Neuronal stem cell (in vitro differentiated cells): ENCODE measurements at regions not wholly inside any gene's neighbourhood (a gene's known extent, or its start where the extent isn't known, plus 50 kb on each side); places are given as distances from the start of the nearest gene placed in this dataset.
"Not testable (repeated sequence)": the region's sequence is repeated elsewhere in the genome, so short reads cannot be mapped to it uniquely, and the experiment has no call there.

Source experiments
- DNase-seq: peaks from one replicate; pipeline ENCODE4 v3.0.0-alpha.2; 2013; ENCODE audit warnings: low spot score
- H2AFZ ChIP-seq: one replicate; pipeline ENCODE4 v1.6.1; 2013; ENCODE audit warnings: mild to moderate bottlenecking, low read length, inconsistent platforms
- H2AK5ac ChIP-seq: 2 replicates; pipeline ENCODE4 v1.6.1; 2013; ENCODE audit warnings: low read depth, mild to moderate bottlenecking, inconsistent platforms, low read length, moderate library complexity, mixed read lengths
- H2BK120ac ChIP-seq: 2 replicates; pipeline ENCODE4 v1.6.1; 2013; ENCODE audit warnings: low read depth, mild to moderate bottlenecking, inconsistent platforms, low read length, moderate library complexity, mixed read lengths
- H2BK12ac ChIP-seq: one replicate; pipeline ENCODE4 v1.6.1; 2013; ENCODE audit warnings: low read length, inconsistent platforms
- H2BK15ac ChIP-seq: 2 replicates; pipeline ENCODE4 v1.6.1; 2013; ENCODE audit warnings: mild to moderate bottlenecking, low read length, inconsistent platforms, mixed read lengths
- H2BK5ac ChIP-seq: one replicate; pipeline ENCODE4 v1.6.1; 2013; ENCODE audit warnings: inconsistent platforms, mild to moderate bottlenecking, low read length, moderate library complexity
- H3K14ac ChIP-seq: one replicate; pipeline ENCODE4 v1.6.1; 2013; ENCODE audit warnings: low read length, inconsistent platforms
- H3K18ac ChIP-seq: 2 replicates; pipeline ENCODE4 v1.6.1; 2013; ENCODE audit warnings: low read length, inconsistent platforms
- H3K23ac ChIP-seq: 2 replicates; pipeline ENCODE4 v1.6.1; 2013; ENCODE audit warnings: low read depth, mild to moderate bottlenecking, mixed read lengths, low read length, inconsistent platforms; ENCODE audit not compliant: poor library complexity
- H3K27ac ChIP-seq: replicated peaks from 3 replicates; pipeline ENCODE4 v1.5.1; 2013; ENCODE audit warnings: low read length, inconsistent platforms
- H3K27me3 ChIP-seq, 3 experiments: 2 replicates each; pipeline ENCODE4 v1.6.1; 2013; ENCODE audit warnings: low read length in 3 of 3, mild to moderate bottlenecking in 2 of 3, inconsistent platforms in 1 of 3, low read depth in 1 of 3, mixed read lengths in 1 of 3, moderate library complexity in 1 of 3; ENCODE audit not compliant: control insufficient read depth in 3 of 3, insufficient read depth in 3 of 3
- H3K36me3 ChIP-seq, 2 donors: replicated peaks in 1 of 2; 2 replicates each; pipeline ENCODE4 v1.6.1; 2013; ENCODE audit warnings: low read length in 2 of 2; ENCODE audit not compliant: control insufficient read depth in 2 of 2, insufficient read depth in 2 of 2
- H3K4ac ChIP-seq: 2 replicates; pipeline ENCODE4 v1.6.1; 2013; ENCODE audit warnings: inconsistent platforms, mild to moderate bottlenecking, low read length, moderate library complexity
- H3K4me1 ChIP-seq, 2 donors: 1 replicate in 1 of 2; 2 replicates in 1 of 2; pipeline ENCODE4 v1.6.1; 2013; ENCODE audit warnings: low read length in 2 of 2, low read depth in 1 of 2; ENCODE audit not compliant: control insufficient read depth in 2 of 2, insufficient read depth in 1 of 2
- H3K4me2 ChIP-seq: one replicate; pipeline ENCODE4 v1.6.1; 2013; ENCODE audit warnings: mild to moderate bottlenecking, low read length, inconsistent platforms; ENCODE audit not compliant: insufficient read depth, poor library complexity, severe bottlenecking
- H3K4me3 ChIP-seq, 2 donors: 2 replicates each; pipeline ENCODE4 v1.5.1; 2013; ENCODE audit warnings: low read length in 2 of 2, mild to moderate bottlenecking in 2 of 2, inconsistent platforms in 1 of 2, moderate library complexity in 1 of 2
- H3K79me1 ChIP-seq: one replicate; pipeline ENCODE4 v1.6.1; 2013; ENCODE audit warnings: low read depth, mild to moderate bottlenecking, inconsistent platforms, low read length, moderate library complexity
- H3K9ac ChIP-seq: one replicate; pipeline ENCODE4 v1.6.1; 2013; ENCODE audit warnings: mild to moderate bottlenecking, low read depth, low read length, inconsistent platforms; ENCODE audit not compliant: poor library complexity
- H3K9me3 ChIP-seq, 2 donors: replicated peaks in 1 of 2; 2 replicates each; pipeline versions ENCODE3 to v1.6.1; 2013; ENCODE audit warnings: low read length in 2 of 2, mild to moderate bottlenecking in 2 of 2, inconsistent platforms in 1 of 2, low read depth in 1 of 2, mixed read lengths in 1 of 2, moderate library complexity in 1 of 2; ENCODE audit not compliant: control insufficient read depth in 2 of 2, insufficient read depth in 1 of 2
- H4K8ac ChIP-seq: one replicate; pipeline ENCODE4 v1.6.1; 2013; ENCODE audit warnings: low read depth, mild to moderate bottlenecking, inconsistent platforms, low read length, moderate library complexity
- H4K91ac ChIP-seq: one replicate; pipeline ENCODE4 v1.6.1; 2013; ENCODE audit warnings: low read length, low read depth, mild to moderate bottlenecking, inconsistent platforms; ENCODE audit not compliant: poor library complexity
- WGBS, 2 donors: extraction: QIAGEN DNeasy Blood & Tissue Kit; methylation state at CpG; one replicate each; pipeline ENCODE4 v1.1.7; 2013; ENCODE audit warnings: missing lambda C conversion rate in 2 of 2, mixed read lengths in 1 of 2; ENCODE audit not compliant: insufficient read length in 2 of 2, insufficient replicate concordance in 1 of 2; ENCODE audit errors: extremely low coverage in 2 of 2; 5-methylcytosine and 5-hydroxymethylcytosine counted together

DNA sequence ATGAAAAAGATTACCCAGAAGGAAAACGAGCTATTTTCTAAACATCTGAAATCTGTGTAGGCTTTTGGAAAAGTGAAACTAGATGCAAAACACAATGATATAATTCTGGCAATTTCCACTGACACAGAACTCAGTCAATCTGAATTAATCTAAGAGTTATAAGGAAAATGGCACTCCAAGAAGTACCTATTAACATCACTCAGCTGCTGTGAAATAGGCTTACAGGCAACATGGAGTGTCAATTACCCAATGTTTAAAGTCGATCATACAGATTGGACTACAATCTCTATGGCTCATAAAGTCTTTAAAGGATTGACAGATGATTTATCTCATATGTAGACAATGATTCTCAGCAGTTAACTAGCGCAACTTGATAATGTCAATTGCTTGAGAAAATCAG, 120.9 kb downstream of the CCDC74A start:
- H3K27ac ChIP-seq, DNase-seq, H3K4me1 ChIP-seq, H2AFZ ChIP-seq, H3K4me2 ChIP-seq, H2BK5ac ChIP-seq, H4K91ac ChIP-seq, H2AK5ac ChIP-seq, H2BK120ac ChIP-seq, H4K8ac ChIP-seq, H3K4ac ChIP-seq, H2BK12ac ChIP-seq, H3K27me3 ChIP-seq, H3K9me3 ChIP-seq, H3K4me3 ChIP-seq, H3K36me3 ChIP-seq, H3K9ac ChIP-seq, H2BK15ac ChIP-seq, H3K18ac ChIP-seq, H3K14ac ChIP-seq, H3K79me1 ChIP-seq, H3K23ac ChIP-seq: not testable (repeated sequence)
- WGBS, 2 donors = no CpG with 5 or more reads among the region's 3 CpGs

DNA sequence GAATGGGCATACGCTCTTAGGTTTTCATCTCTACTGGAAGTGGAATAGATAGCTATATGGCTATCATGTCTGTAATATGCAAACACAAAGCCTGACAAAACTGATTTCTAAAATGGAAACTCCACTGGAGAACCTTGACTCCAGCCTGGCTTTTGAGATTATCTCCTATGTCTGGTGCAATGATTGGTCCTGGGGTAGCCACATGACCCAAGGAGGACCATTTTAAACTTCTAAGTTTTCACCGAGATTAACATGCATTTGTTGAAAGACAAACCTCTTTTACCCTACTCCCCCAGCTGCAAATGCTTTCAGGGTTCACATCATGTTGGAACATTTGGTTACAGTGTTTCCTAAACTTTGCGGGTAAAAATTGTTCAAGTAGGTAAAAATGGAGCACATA, 124.6 kb downstream of the CCDC74A start:
- not testable (repeated sequence) for H3K4me2 ChIP-seq, H4K91ac ChIP-seq, H3K4me1 ChIP-seq, H3K9ac ChIP-seq, H3K23ac ChIP-seq, H3K14ac ChIP-seq, H2BK5ac ChIP-seq, H3K79me1 ChIP-seq, H2BK12ac ChIP-seq, H3K27ac ChIP-seq, H2BK15ac ChIP-seq, DNase-seq, H3K4me3 ChIP-seq, H3K18ac ChIP-seq, H3K4ac ChIP-seq, H2AFZ ChIP-seq, H4K8ac ChIP-seq, H3K36me3 ChIP-seq, H3K27me3 ChIP-seq, H2AK5ac ChIP-seq, H3K9me3 ChIP-seq, H2BK120ac ChIP-seq
- no CpG with 5 or more reads among the region's 3 CpGs for WGBS, 2 donors

DNA sequence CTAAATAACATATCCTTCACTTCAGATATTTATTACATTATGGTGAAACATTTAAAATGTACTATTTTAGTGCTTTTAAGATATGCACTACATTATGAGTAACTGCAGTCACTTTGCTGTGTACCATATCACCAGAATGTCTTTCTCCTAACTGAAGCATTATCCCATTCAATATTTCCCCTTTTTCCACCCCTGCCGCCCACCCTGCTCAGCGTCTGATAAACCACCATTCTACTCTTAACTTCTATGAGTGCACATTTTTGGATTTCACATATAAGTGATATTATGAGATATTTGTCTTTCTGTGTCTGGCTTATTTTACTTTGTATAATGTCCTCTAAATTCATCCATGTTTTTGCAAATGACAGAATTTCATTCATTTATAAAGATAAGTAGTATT, 126.4 kb downstream of the CCDC74A start:
- not testable (repeated sequence) for H2BK12ac ChIP-seq, H3K14ac ChIP-seq, H3K36me3 ChIP-seq, H3K27me3 ChIP-seq, H2AFZ ChIP-seq, DNase-seq, H3K27ac ChIP-seq, H3K4me1 ChIP-seq, H4K91ac ChIP-seq, H3K4me3 ChIP-seq, H3K23ac ChIP-seq, H3K9me3 ChIP-seq, H2BK5ac ChIP-seq, H3K9ac ChIP-seq, H3K4me2 ChIP-seq, H2AK5ac ChIP-seq, H3K79me1 ChIP-seq, H4K8ac ChIP-seq, H2BK120ac ChIP-seq, H3K18ac ChIP-seq, H2BK15ac ChIP-seq, H3K4ac ChIP-seq
- WGBS, 2 donors = no CpG with 5 or more reads among the region's 2 CpGs

DNA sequence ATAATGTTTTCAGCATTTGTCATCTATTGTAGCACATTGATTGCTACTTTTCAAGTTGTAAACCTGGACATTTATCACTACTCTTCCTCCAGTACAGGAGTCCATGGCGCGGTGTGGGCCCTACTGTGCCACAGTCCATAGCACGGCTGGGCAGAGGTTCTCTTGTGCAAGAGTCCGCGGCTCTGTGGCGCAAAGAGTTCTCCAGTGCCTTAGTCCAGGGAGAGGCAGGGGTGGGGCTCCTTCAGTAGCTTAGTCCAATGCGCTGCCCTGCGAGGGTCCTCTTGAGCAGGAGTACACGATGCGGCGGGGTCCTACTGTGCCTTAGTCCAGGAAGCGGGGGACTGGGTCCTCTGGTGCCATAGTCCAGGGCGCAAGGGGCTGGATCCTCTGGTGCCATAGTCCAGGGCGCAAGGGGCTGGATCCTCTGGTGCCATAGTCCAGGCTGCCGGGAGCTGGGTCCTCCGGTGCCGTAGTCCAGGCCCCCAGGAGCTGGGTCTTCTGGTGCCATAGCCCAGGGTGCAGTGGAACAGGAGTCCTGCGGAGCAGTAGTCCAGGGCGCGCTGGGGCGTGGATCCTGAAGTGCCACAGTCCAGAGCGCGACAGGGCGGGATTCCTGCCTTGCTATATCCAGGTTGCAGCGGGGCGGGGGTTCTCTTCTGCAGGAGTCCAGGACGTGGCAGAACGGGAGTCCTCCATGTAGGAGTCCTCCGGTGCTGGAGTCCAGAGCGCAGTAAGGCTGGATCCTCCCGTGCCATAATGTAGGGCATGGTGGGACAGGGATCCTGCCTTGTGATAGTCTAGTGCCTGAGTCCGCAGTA, 129.3 kb downstream of the CCDC74A start:
- Histone ChIP-seq H4K91ac (no peak overlapping the region), H2AK5ac (no peak overlapping the region), H3K4ac (no peak overlapping the region), H3K4me1 (peaks cover 0 to 4% of the 10 kb centered on the region in 2 donors), H3K4me2 (no peak overlapping the region), H3K27ac (no peak overlapping the region), H2BK12ac (no peak overlapping the region), H3K18ac (no peak overlapping the region), H2AFZ (no peak overlapping the region), H2BK5ac (peak overlapping the region; percentile 66), H3K36me3 (no peaks in the 10 kb centered on the region), H3K23ac (no peak overlapping the region), H4K8ac (no peak overlapping the region), H3K14ac (no peak overlapping the region), H3K9ac (no peak overlapping the region), H3K9me3 (peaks cover 0 to 2% of the 10 kb centered on the region in 2 donors), H3K79me1 (no peaks in the 10 kb centered on the region), H3K4me3 (no peak overlapping the region), H2BK120ac (no peak overlapping the region), H3K27me3 (peaks cover 0 to 3% (median 0%) of the 10 kb centered on the region in 3 experiments), H2BK15ac (no peak overlapping the region)
- no CpG with 5 or more reads among the region's 32 CpGs for WGBS, 2 donors
- DNase-seq = no peak
